ENCODE measurements at regions not wholly inside any gene's neighbourhood (a gene's known extent, or its start where the extent isn't known, plus 50 kb on each side); places are given as distances from the start of the nearest gene placed in this dataset.

- DNase-seq (ENCODE audit: low read depth): no peak
- no peak overlapping the region for H3K4me3 ChIP-seq (ENCODE audit: low read length)
- TF ChIP-seq, protein P1, sequence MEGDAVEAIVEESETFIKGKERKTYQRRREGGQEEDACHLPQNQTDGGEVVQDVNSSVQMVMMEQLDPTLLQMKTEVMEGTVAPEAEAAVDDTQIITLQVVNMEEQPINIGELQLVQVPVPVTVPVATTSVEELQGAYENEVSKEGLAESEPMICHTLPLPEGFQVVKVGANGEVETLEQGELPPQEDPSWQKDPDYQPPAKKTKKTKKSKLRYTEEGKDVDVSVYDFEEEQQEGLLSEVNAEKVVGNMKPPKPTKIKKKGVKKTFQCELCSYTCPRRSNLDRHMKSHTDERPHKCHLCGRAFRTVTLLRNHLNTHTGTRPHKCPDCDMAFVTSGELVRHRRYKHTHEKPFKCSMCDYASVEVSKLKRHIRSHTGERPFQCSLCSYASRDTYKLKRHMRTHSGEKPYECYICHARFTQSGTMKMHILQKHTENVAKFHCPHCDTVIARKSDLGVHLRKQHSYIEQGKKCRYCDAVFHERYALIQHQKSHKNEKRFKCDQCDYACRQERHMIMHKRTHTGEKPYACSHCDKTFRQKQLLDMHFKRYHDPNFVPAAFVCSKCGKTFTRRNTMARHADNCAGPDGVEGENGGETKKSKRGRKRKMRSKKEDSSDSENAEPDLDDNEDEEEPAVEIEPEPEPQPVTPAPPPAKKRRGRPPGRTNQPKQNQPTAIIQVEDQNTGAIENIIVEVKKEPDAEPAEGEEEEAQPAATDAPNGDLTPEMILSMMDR (conservative IDR thresholded peaks at IDR 0.05; ENCODE audit: low read depth, low read length): no peak
These were observed 52.2 kb upstream of the FGF10 start for GRCh38 chr5:44441460-44441859.

DNA sequence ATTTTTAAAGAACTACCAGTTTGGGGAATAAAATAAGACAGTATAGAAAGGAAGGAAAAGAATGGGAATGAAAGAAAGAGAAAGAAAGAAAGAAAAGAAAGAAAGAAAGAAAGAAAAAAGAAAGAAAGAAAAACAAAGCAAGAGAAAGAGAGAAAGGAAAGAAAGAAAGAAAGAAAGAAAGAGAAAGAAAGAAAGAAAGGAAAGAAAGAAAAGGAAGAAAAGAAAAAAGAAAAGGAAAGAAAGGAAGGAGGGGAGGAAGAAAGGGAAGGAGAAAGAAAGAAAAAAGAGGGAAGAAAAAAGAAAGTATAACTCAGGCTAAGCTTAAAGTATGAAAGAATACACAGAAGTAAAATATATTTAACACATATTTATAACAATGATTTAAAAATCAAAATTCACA lies 51.0 kb upstream of the FGF10 start:
- no peak for DNase-seq (ENCODE audit: low read depth)
- no peak overlapping the region for H3K4me3 ChIP-seq (ENCODE audit: low read length)
- TF ChIP-seq, protein P1 (conservative IDR thresholded peaks at IDR 0.05; ENCODE audit: low read depth, low read length): no peak
